GM06990 (cell line): ENCODE measurements at regions not wholly inside any gene's neighbourhood (a gene's known extent, or its start where the extent isn't known, plus 50 kb on each side); places are given as distances from the start of the nearest gene placed in this dataset.

Experiments used
- DNase-seq: peaks from one replicate; pipeline ENCODE4 v3.0.0-alpha.2; 2011; ENCODE audit not compliant: insufficient read length; ENCODE audit errors: extremely low read depth
- H3K27me3 ChIP-seq: replicated peaks from 2 replicates; pipeline ENCODE4 v1.6.0; 2011; ENCODE audit warnings: low read length; ENCODE audit not compliant: control insufficient read depth, insufficient read depth
- H3K36me3 ChIP-seq: 2 replicates; pipeline ENCODE4 v1.5.1; 2011; ENCODE audit warnings: low read length; ENCODE audit not compliant: control insufficient read depth, insufficient read depth
- H3K4me3 ChIP-seq: replicated peaks from 2 replicates; pipeline ENCODE4 v1.5.1; 2011; ENCODE audit warnings: low read depth, mild to moderate bottlenecking, control low read depth, low read length
- TF ChIP-seq, protein P1 (sequence below): IDR thresholded peaks from 2 replicates; pipeline ENCODE4 v1.5.1; 2011; ENCODE audit warnings: low read length, control low read depth, mild to moderate bottlenecking, inconsistent platforms; ENCODE audit not compliant: insufficient read depth, poor library complexity, severe bottlenecking

DNA sequence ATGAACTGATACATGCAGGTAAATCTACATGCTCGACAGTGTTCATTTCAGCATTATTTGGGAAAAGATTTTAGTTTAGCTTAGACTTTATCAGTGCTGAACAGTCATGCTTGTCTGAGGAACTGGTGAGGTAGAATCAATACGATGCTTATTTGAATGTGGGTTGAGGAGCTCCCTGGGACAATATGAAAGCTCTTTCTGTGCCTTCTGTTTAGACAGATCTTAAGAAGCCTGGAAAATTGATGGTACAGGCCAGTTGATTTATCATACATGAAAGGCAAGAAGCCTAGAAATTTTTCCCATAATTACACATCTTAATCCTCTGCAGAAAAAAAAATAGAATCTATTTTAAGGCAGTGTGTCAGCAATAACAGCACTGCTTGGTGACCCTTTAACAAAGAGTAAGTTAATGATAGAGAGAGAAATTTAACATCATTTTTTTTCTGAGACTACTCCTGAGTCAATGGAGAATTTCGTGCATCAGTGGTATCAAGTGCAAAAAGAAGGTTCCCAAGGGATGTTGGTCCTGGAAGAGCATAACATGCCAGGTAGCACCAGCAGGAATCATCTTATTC, 252.2 kb upstream of the CDH20 start:
- no peak overlapping the region for H3K4me3 ChIP-seq
- H3K27me3 ChIP-seq: no peaks in the 10 kb centered on the region
- no peak for DNase-seq
- TF ChIP-seq, protein P1, sequence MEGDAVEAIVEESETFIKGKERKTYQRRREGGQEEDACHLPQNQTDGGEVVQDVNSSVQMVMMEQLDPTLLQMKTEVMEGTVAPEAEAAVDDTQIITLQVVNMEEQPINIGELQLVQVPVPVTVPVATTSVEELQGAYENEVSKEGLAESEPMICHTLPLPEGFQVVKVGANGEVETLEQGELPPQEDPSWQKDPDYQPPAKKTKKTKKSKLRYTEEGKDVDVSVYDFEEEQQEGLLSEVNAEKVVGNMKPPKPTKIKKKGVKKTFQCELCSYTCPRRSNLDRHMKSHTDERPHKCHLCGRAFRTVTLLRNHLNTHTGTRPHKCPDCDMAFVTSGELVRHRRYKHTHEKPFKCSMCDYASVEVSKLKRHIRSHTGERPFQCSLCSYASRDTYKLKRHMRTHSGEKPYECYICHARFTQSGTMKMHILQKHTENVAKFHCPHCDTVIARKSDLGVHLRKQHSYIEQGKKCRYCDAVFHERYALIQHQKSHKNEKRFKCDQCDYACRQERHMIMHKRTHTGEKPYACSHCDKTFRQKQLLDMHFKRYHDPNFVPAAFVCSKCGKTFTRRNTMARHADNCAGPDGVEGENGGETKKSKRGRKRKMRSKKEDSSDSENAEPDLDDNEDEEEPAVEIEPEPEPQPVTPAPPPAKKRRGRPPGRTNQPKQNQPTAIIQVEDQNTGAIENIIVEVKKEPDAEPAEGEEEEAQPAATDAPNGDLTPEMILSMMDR: no peak
- H3K36me3 ChIP-seq: no peaks in the 10 kb centered on the region

DNA sequence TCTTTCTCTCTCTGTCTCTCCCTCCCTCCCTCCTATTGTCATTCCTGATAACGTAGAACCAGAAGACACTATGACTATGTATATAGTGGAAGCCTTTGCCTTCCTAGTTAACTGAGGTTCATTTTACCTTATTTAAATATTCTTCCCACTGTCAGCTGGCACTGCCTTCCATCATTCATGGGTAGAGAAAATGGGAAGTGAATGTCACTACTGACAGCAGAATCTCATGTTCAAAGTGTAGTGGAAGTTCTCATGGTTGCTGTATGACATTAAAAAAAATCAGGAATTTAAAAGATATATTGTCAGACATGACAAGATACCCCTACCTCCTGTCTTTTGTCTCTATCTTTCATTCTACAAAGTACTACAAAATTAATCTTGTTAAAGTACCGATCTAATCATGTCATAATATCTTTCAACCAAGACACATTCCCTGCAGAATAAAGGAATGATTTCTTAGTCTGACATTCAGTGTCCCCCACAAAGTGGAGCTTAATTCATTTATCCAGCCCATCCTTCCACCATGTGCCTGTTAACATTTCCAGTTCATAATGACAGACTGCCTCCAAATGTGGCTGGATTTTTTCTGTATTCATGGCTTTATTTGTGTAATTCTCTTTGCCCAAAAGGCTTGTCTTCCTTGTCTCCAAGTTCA, 250.1 kb upstream of the CDH20 start:
- Histone ChIP-seq H3K4me3 (no peak overlapping the region), H3K27me3 (no peaks in the 10 kb centered on the region), H3K36me3 (no peaks in the 10 kb centered on the region)
- DNase-seq: no peak
- TF ChIP-seq, protein P1: no peak

DNA sequence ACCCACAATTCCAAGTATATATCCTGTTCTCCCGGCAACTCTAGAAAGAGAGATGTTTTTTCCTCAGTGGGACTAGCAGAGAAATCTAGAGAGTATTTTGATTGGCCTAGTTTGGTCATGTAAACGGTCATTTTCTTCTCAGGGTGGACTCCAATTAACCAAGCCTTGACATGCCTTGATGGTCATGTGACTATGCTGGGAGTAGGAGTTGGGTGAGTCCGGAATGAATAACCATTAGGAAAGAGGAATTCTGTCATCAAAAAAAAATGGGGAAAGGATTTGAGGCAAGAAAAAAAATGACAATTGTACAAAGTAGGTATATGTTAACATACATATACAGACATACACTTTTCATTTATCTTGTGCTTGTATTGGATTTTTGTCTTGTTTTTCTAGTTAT, 248.2 kb upstream of the CDH20 start:
- DNase-seq: no peak
- no peak overlapping the region for H3K4me3 ChIP-seq
- TF ChIP-seq, protein P1: no peak
- H3K36me3 ChIP-seq: no peaks in the 10 kb centered on the region
- no peaks in the 10 kb centered on the region for H3K27me3 ChIP-seq

DNA sequence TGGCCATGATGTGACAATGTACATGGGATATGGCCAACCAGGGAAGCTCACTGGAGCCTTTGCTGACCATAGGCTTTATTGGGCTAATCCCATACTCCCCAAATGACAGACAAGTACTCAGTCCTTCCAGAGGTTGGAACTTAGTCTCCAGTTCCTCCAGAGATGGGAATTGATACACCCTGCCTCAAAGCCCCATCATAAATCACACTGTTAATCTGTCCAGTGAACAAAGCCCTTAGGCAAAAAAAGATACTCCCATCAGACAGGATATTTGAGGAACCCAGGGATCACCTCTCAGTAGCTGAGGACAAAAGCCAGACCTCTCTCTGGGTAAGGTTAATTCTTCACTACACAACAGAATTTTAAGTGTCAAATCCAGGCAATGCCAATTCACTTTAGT, 247.5 kb upstream of the CDH20 start:
- Histone ChIP-seq H3K27me3 (no peaks in the 10 kb centered on the region), H3K36me3 (no peaks in the 10 kb centered on the region)

DNA sequence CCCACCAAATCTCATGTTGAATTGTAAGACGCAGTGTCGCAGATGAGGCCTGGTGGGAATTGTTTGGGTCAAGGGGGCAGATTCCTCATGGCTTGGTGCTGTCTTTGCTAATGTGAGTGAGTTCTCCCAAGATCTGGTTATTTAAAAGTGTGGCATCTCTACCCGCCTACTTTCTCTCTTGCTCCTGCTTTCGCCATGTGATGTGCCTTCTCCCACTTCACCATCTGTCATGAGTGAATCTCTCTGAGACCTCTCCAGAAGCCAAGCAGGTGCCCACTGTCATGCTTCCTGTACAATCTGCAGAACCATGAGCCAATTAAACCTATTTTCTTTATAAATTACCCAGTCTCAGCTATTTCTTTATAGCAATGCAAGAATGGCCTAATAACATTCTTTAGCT, 246.6 kb upstream of the CDH20 start:
- TF ChIP-seq, protein P1: no peak
- Histone ChIP-seq H3K4me3 (no peak overlapping the region), H3K36me3 (no peaks in the 10 kb centered on the region), H3K27me3 (no peaks in the 10 kb centered on the region)
- no peak for DNase-seq

More for the DNA sequence above, 247.5 kb upstream of the CDH20 start:
- TF ChIP-seq, protein P1: no peak
- H3K4me3 ChIP-seq: no peak overlapping the region
- DNase-seq: no peak
